Activated CD4-positive, CD25-positive, alpha-beta regulatory T cell treated with anti-CD3 and anti-CD28 coated beads, Interleukin-2, amount 50 U/mL, for 16 hours (primary cell): ENCODE measurements at regions not wholly inside any gene's neighbourhood (a gene's known extent, or its start where the extent isn't known, plus 50 kb on each side); places are given as distances from the start of the nearest gene placed in this dataset.

ENCODE experiments used
- DNase-seq: peaks from one replicate; pipeline ENCODE4 v3.0.0-alpha.2; 2020; ENCODE audit warnings: low read depth, low spot score

GRCh38 chr6:151701911-151702562, 105.4 kb upstream of the ESR1 start:
- DNase-seq = no peak

DNA sequence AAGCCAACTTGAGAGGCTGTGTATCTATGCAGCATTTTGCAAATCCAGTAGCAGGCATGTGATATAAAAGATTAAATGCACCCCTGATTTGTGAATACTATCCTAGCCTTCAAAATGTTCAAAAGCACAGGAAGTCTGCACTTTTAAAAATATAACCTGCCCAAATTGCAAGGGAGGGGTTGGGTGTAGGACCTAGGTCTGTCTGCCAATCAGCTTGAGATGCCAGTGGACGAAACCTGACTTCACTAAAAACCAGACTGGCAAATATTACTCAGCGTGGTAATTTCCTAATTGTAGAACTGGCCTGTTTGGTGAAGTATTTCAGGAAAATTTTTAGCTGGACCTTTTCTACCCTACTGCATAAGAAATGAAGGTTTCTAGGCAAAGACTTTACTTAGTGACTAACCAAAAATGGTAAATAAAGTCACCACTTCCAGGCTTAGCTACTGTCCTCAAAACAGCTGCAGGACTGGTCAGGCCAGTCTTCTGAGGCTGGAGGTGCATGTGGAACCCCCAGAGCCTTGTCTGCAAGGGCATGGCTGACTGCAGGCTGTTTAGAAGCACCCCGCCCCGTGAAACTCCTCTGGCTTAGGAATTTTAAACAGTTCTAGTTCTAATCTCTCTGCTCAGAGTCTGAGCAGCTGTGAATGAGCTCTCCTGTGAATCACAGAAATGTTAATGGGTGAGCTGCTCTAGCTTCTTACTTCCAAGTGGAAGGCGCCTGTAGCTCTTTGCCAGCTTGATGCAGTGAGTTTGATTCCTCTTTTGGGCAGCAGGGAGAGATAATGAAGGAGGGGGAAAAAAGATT, 104.4 kb upstream of the ESR1 start:
- no peak for DNase-seq

DNA sequence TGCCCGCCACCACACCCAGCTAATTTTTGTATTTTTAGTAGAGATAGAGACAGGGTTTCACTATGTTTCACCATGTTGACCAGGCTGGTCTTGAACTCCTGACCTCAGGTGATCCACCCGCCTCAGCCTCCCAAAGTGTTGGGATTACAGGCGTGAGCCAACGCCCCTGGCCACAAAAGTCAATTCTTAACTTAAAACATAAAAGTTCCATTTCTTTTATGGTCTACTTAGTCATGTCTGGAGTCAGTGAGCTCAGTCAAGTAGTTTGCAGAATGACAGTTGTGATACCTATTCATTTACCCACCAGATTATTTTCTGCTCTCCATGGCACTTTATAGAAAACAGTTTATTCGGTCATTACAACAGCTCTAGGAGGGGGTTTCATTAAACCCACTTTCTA, 103.1 kb upstream of the ESR1 start:
- DNase-seq = no peak

DNA sequence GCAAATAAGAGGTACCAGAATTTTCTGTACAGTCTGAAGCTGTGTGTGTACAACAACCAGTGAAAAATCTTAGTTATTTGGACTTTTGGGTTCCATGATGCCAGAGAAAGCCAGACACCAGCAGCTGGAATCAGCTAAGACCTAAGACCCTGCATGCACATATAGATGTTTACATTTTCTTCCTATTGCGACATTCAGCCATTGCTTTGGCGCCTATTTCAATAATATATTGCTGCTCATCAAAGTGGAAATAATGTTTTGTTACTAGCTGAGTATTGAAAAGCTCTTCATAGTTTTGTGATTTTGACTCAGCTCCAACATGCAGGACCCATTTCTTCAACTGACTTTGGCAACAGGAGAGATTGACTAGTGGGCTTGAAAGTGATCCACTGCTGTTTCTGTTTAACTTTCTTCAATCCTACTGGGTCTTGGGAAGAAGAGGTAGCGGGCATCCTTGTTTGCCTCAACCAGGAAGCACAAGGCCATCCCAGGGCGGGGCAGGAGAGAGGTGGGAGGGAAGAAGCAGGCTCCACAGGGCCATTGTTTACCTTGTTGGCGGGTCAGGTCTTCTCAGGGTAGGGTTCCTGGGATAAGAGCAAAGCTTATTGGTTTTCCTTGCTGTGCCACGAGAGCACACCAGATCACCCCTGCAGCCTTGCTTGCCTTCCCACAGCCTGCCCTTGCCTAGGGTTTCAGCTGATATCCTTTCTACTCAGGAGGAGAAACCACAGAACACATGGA, 101.3 kb upstream of the ESR1 start:
- DNase-seq = no peak

- DNase-seq = no peak
Measured at GRCh38 chr6:151709329-151709728, 98.2 kb upstream of the ESR1 start.

- DNase-seq = no peak
Measured at GRCh38 chr6:151716526-151716932, 91.0 kb upstream of the ESR1 start.

- no peak for DNase-seq
Measured at GRCh38 chr6:151719070-151719469, 88.4 kb upstream of the ESR1 start.

DNA sequence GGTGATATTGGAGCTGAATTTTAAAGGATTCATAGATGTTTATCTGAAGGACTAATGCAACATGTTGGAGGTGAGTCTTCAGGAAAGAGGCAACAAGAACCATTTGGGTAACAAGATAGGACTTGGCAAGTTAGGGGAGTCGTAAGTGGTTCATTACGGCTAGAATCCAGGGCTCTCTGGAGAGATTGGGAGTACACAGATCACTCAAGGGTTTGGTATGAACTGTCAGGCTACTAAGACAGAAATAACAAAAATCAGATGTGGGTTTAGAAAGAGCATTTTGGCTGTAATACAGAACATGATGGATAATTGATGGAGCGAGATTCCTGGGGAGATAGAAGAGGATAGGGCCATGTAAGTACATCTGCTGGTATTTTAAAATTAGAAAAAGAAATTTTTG, 86.3 kb upstream of the ESR1 start:
- no peak for DNase-seq

GRCh38 chr6:151721671-151722070, 85.8 kb upstream of the ESR1 start:
- DNase-seq = no peak

DNA sequence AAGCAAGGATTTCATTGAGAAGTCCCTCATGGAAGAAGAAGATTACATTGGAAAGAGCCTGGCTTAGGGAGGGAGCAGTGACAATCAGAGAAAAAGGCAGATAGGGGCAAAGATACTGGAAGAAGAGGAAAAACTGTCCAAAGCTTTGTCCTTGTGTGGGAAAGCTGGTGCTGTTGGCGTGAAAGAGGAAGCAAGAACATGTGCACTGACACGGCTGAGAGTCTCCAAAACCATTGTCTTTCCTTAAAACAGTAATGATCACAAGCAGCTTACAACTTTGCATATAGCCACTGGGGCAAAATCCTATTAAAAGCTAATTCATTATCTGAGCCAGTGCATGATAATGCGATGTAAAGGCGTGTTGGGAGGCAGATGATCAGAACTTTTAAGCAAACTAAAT, 85.1 kb upstream of the ESR1 start:
- no peak for DNase-seq

DNA sequence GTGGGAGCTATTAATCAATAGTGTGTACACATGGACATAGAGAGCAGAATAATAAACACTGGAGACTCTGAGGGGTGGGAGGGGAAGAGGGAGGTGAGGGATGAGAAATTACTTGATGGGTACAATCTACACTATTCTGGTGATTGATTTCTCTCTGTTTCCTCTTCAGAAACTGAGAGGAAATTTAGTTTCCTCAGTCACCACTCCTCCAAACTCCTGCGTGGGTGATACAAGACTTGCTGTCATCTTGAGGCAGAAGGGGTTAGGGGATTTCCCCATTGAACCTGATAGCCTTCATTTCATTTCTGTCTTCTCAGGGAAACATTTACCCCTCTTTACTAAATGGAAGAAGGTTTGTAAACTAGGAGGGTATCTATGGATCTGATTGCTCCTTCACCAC, 84.3 kb upstream of the ESR1 start:
- peak; percentile 2 for DNase-seq

DNA sequence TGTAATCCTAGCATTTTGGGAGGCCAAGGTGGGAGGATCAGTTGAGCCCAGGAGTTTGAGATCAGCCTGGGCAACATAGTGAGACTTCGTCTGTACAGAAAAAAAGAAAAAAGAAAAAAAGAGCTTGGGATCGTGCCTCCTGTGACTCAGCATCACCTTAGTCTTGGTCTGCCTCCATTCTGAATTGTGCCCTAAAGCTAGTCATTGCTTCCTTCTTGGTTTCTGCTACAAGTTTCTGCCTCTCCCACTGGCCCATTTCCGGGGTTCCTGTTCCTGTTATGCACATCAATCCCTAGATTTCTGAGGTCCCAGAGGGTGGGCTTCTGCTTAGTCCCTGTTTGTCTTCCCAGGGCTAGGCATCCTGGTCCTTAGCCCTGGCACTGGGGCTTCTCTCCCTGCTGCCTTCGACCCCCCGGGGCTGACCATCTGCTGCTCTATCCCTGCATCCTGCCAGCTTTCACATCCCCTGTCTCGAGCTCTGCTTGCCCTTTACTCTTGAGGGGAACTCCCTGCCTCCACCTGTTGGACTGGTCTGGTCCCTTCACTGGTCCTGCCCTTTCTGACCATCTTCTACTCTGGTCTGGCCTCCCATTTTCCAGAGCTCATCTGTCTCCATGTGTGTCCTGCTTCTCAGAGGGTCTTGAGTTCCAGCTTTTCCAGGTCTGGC, 77.5 kb upstream of the ESR1 start:
- DNase-seq = no peak

DNA sequence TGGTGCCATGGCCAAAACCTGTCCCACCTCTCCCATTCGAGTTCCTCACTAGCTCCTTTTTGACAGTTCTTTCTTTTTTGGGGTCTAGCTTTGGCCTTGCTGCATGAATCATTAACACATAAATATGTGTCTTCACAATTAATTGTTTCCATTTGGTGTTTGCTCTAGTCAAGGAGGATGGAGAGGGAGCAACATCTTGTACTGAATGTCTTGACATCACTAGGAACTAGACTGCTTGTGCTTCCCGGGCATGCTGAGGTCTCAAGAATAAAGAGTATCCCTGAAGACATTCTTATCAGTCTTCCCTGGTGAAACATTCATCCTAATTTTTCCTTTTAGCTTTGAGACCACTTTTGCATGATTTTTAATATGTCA, 77.0 kb upstream of the ESR1 start:
- no peak for DNase-seq

DNA sequence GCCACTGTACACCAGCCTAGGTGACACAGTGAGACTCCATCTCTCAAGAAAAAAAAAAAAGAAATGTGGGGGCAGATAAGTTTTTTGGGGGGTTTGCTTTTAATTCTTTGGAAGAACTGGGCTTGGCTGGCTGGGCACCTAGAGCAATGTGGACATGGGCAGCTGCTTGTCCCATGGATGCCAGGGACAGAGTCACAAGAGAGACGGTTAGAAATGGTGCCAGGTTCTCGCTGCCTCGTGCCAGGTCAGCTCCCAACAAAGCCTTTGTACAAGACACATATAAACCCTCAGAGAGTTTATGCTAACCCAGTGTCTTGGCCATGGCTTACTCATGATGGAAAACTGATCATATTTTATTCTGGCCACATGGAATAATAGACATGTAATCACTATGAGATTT, 76.2 kb upstream of the ESR1 start:
- DNase-seq = no peak

DNA sequence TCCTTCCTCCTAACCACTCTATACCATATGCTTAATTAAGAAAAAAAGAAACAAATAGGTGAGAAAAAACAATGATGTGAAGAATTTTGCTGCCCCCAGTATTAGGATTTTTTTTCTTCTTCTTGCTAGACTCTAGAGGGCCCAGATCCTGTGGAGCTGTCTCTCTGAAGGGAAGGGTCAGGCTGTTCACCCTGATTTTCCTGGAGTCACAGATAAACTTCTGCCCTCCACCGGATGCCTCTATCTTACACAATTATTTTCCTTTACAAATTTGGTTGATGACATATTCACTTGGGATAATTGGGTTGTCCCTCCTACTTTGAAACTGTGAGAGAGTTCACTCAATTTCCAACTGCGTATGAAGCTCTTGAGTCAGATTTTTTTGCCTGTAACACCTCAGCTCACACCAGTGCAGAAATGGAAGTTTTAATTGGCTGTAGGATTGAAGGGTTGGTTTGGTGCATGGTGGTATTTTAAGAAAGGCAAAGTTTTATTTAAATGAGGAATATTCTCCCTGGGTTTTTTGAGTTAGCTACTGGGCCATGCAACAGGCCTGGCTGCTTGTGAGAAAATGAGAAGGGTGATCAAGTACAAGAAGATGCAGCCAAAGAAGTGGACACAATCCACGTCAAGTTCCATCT, 73.7 kb upstream of the ESR1 start:
- no peak for DNase-seq

GRCh38 chr6:151738267-151738666, 69.2 kb upstream of the ESR1 start:
- no peak for DNase-seq

- no peak for DNase-seq
Measured at GRCh38 chr6:151738960-151739359, 68.5 kb upstream of the ESR1 start.

DNA sequence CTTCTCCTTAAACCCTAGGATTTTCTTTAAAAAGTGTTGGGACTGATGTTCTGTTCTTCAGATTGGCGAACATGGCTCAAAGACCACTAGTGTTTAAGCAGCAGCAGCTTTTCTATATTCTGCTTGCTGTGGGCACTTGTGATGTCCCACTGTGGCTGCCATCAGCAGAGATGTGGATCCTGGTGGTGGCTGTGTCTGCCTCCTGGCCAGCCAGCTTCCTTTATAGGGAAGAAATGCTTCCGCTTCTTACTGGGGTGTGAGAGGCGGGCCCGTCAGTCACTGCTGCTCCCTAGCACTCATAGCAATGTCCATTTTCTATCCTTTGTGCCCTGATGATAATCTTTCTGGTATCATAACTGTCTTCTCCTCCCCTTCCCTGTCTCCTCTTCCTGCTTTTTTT, 66.7 kb upstream of the ESR1 start:
- DNase-seq = no peak

GRCh38 chr6:151747896-151748295, 59.6 kb upstream of the ESR1 start:
- no peak for DNase-seq

DNA sequence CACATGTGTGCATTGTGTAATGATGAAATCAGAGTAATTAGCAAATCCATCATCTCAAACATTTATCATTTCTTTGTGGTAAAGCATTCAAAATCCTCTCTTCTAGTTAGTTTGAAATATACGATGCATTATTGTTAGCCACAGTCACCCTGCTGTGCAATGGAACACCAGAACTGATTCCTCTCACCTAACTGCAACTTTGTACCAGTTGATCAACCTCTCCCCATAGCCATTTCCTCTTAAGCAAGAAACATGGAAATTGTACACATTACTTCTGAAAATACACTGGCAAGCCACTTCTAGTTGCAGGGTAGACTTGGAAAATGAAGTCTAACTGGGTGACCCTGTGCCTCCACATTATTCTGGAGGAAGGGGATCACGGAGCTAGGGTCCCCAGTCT, 58.1 kb upstream of the ESR1 start:
- no peak for DNase-seq

DNA sequence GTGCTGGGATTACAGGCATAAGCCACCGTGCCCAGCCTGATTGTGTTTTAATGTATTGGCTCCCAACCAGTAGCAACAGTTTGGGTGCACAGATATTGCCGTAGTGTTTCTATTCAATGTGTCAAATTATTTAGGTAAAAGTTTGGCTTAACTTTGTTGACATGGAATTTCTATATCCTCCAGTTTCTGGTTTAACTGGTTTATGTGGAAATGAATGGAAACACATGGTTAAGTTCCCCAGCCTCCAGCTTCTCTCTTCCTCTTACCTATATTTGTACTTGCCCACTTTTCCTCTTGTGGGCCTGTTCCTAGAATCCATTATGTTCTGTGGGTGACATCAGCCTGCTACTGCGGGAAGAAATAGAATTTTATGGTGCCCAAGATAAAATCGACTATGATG, 53.9 kb upstream of the ESR1 start:
- DNase-seq = no peak

- DNase-seq = no peak
Measured at GRCh38 chr6:151757506-151757955, 50.0 kb upstream of the ESR1 start.
